SK-N-MC (cell line): ENCODE measurements at regions not wholly inside any gene's neighbourhood (a gene's known extent, or its start where the extent isn't known, plus 50 kb on each side); places are given as distances from the start of the nearest gene placed in this dataset.

ENCODE experiments used
- EZH2 ChIP-seq: fragments of 200-600 bp; sonication (generic); IDR thresholded peaks from one replicate; pipeline ENCODE4 v1.6.1; 2017; ENCODE audit warnings: antibody characterized with exemption
- POLR2AphosphoS5 ChIP-seq: IDR thresholded peaks from 2 replicates; pipeline ENCODE4 v1.6.1; 2012; ENCODE audit warnings: mild to moderate bottlenecking, low read depth, low read length, borderline replicate concordance

DNA sequence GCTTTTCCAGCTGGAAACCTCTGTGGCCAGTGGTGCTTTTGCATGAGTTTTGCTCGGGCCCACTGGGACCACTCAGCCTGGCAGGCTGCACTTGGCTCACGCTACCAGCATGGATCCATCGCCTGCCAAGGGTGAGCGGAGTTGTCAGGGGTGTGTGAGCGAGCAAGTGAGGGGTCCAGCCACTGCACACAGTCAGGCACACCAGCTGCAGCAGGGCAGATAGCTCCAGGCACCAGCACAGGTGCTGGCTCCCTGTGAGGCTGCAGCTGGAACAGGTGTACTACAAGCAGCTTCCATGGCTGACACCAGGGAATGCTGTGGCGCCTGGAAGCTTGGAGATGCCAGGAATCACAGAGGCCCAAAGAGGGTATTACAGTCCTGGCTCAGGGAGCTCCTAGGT lies 391.2 kb upstream of the SGCD start:
- TF ChIP-seq POLR2AphosphoS5 (no peak), EZH2 (no peak)
